Fibroblast of mammary gland (primary cell): ENCODE measurements at regions not wholly inside any gene's neighbourhood (a gene's known extent, or its start where the extent isn't known, plus 50 kb on each side); places are given as distances from the start of the nearest gene placed in this dataset.

Experiments used
- DNase-seq: peaks from one replicate; pipeline ENCODE4 v3.0.0-alpha.2; 2010; ENCODE audit warnings: low read depth
- H3K4me3 ChIP-seq: 2 replicates; pipeline ENCODE4 v1.5.1; 2011; ENCODE audit warnings: low read depth, mild to moderate bottlenecking, low read length, moderate library complexity; ENCODE audit not compliant: control insufficient read depth
- CTCF ChIP-seq: conservative IDR thresholded peaks from 2 replicates; pipeline ENCODE4 v1.5.1; 2011; ENCODE audit warnings: low read depth, low read length, inconsistent platforms; ENCODE audit not compliant: control insufficient read depth, insufficient read depth

GRCh38 chr6:92617721-92618120, 801.6 kb downstream of the EPHA7 start:
- no peak overlapping the region for H3K4me3 ChIP-seq
- no peak for DNase-seq
- TF ChIP-seq CTCF: no peak

- no peak for DNase-seq
- TF ChIP-seq CTCF: no peak
- H3K4me3 ChIP-seq: no peak overlapping the region
These were observed 810.6 kb downstream of the EPHA7 start for GRCh38 chr6:92608751-92609150.

GRCh38 chr6:92593201-92593600, 826.2 kb downstream of the EPHA7 start:
- no peak overlapping the region for H3K4me3 ChIP-seq
- TF ChIP-seq CTCF: no peak

GRCh38 chr6:92589996-92590395, 829.4 kb downstream of the EPHA7 start:
- no peak for TF ChIP-seq CTCF
- no peak overlapping the region for H3K4me3 ChIP-seq
- no peak for DNase-seq

More at GRCh38 chr6:92593201-92593600, 826.2 kb downstream of the EPHA7 start:
- DNase-seq: no peak

GRCh38 chr6:92588148-92588547, 831.2 kb downstream of the EPHA7 start:
- no peak for DNase-seq
- no peak for TF ChIP-seq CTCF
- H3K4me3 ChIP-seq: no peak overlapping the region

GRCh38 chr6:92587525-92587924, 831.8 kb downstream of the EPHA7 start:
- no peak for TF ChIP-seq CTCF
- no peak for DNase-seq
- H3K4me3 ChIP-seq: no peak overlapping the region
